Kidney epithelial cell (primary cell): ENCODE measurements at regions not wholly inside any gene's neighbourhood (a gene's known extent, or its start where the extent isn't known, plus 50 kb on each side); places are given as distances from the start of the nearest gene placed in this dataset.
"Not testable (repeated sequence)": the region's sequence is repeated elsewhere in the genome, so short reads cannot be mapped to it uniquely, and the experiment has no call there.

ENCODE experiments used
- DNase-seq: peaks from one replicate; pipeline ENCODE4 v3.0.0-alpha.2; 2010; ENCODE audit warnings: low read depth
- H3K27me3 ChIP-seq: 2 replicates; pipeline ENCODE4 v1.6.0; 2011; ENCODE audit warnings: low read length; ENCODE audit not compliant: control insufficient read depth, insufficient read depth
- H3K36me3 ChIP-seq: 2 replicates; pipeline ENCODE4 v1.5.1; 2011; ENCODE audit warnings: low read length; ENCODE audit not compliant: control insufficient read depth, insufficient read depth
- H3K4me3 ChIP-seq: 2 replicates; pipeline ENCODE4 v1.5.1; 2011; ENCODE audit warnings: low read depth, mild to moderate bottlenecking, control low read depth, low read length
- TF ChIP-seq, protein P1 (sequence below): IDR thresholded peaks from 2 replicates; pipeline ENCODE4 v1.5.1; 2011; ENCODE audit warnings: mild to moderate bottlenecking, moderate library complexity, low read length, control low read depth, inconsistent platforms; ENCODE audit not compliant: insufficient read depth, poor library complexity, severe bottlenecking

DNA sequence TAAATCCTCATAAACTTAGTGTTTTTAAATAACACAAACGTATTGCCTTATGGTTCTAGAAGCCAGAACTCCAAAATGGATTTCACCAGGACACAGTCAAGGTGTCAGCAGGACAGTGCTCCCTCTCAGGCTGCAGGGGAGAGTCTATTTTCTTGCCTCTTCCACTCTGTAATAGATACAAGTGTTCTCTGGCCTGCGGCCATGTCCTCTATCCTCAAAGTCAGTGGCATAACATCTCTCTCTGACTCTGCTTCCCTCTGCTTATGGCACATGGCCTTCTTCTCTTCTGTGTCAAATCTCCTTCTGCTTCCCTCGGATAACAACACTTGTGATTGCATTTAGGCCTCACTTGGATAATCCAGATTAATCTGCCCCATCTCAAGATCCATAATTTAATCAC is 129.4 kb upstream of the OR13F1 start:
- TF ChIP-seq, protein P1, sequence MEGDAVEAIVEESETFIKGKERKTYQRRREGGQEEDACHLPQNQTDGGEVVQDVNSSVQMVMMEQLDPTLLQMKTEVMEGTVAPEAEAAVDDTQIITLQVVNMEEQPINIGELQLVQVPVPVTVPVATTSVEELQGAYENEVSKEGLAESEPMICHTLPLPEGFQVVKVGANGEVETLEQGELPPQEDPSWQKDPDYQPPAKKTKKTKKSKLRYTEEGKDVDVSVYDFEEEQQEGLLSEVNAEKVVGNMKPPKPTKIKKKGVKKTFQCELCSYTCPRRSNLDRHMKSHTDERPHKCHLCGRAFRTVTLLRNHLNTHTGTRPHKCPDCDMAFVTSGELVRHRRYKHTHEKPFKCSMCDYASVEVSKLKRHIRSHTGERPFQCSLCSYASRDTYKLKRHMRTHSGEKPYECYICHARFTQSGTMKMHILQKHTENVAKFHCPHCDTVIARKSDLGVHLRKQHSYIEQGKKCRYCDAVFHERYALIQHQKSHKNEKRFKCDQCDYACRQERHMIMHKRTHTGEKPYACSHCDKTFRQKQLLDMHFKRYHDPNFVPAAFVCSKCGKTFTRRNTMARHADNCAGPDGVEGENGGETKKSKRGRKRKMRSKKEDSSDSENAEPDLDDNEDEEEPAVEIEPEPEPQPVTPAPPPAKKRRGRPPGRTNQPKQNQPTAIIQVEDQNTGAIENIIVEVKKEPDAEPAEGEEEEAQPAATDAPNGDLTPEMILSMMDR: no peak
- DNase-seq: no peak
- H3K36me3 ChIP-seq: no peaks in the 10 kb centered on the region
- no peaks in the 10 kb centered on the region for H3K27me3 ChIP-seq
- H3K4me3 ChIP-seq: no peak overlapping the region

GRCh38 chr9:104386013-104386412 is 118.0 kb upstream of the OR13F1 start:
- DNase-seq: no peak
- Histone ChIP-seq H3K36me3 (no peaks in the 10 kb centered on the region), H3K27me3 (no peaks in the 10 kb centered on the region), H3K4me3 (no peak overlapping the region)
- TF ChIP-seq, protein P1: no peak

DNA sequence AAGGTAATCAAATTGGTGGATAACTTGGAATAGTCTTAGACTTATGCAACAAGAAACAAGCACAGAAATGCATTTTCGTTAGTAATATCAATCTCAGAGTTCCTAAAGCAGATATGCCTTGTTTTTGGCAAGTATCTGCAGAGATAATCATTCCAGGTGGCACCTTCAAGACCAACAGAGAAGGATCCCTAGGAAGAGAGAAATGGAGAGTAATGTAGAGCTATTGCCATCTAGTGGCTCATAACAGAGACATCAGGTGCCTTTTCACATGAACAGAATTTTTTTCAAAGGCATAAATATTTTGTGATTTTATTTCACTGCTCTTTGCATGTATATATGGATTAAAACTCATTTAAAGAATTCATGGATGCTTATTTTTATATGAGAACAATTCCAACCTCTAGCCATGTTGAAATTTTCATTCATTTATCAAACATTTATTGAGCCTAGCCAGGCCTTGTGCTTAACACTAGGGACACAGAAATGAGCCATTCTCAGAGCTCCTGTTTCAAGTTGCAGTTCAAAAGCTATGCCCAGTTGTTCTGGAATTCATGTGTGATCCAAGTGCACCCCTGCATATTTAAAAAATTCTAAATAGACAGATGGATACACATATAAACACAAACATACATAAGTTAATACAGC is 117.5 kb upstream of the OR13F1 start:
- no peak overlapping the region for H3K4me3 ChIP-seq
- peak; percentile 9 for DNase-seq
- TF ChIP-seq, protein P1: peak; percentile 67
- no peaks in the 10 kb centered on the region for H3K27me3 ChIP-seq
- H3K36me3 ChIP-seq: no peaks in the 10 kb centered on the region

GRCh38 chr9:104388071-104388470 is 116.0 kb upstream of the OR13F1 start:
- no peaks in the 10 kb centered on the region for H3K27me3 ChIP-seq
- H3K4me3 ChIP-seq: no peak overlapping the region
- TF ChIP-seq, protein P1: no peak
- H3K36me3 ChIP-seq: no peaks in the 10 kb centered on the region
- no peak for DNase-seq

GRCh38 chr9:104389341-104389740 is 114.7 kb upstream of the OR13F1 start:
- H3K36me3 ChIP-seq: no peaks in the 10 kb centered on the region
- no peak overlapping the region for H3K4me3 ChIP-seq
- no peak for DNase-seq
- TF ChIP-seq, protein P1: no peak
- no peaks in the 10 kb centered on the region for H3K27me3 ChIP-seq

- DNase-seq, H3K36me3 ChIP-seq, H3K27me3 ChIP-seq, H3K4me3 ChIP-seq: not testable (repeated sequence)
Measured at GRCh38 chr9:104394901-104395300, 109.2 kb upstream of the OR13F1 start.
